GM12875 (cell line): ENCODE measurements at regions not wholly inside any gene's neighbourhood (a gene's known extent, or its start where the extent isn't known, plus 50 kb on each side); places are given as distances from the start of the nearest gene placed in this dataset.
"Not testable (repeated sequence)": the region's sequence is repeated elsewhere in the genome, so short reads cannot be mapped to it uniquely, and the experiment has no call there.

Experiments
- H3K4me3 ChIP-seq: one replicate; pipeline ENCODE4 v1.5.1; 2011; ENCODE audit warnings: low read depth, low read length, control low read depth
- CTCF ChIP-seq: IDR thresholded peaks from 2 replicates; pipeline ENCODE4 v1.5.1; 2011; ENCODE audit warnings: low read depth, mild to moderate bottlenecking, control low read depth, inconsistent platforms, low read length, moderate library complexity, borderline replicate concordance; ENCODE audit not compliant: insufficient read depth

- H3K4me3 ChIP-seq = no peak overlapping the region
- no peak for TF ChIP-seq CTCF
Measured at GRCh38 chr1:218930000-218930399, 243.7 kb upstream of the LYPLAL1 start.

- TF ChIP-seq CTCF = no peak
- H3K4me3 ChIP-seq = no peak overlapping the region
Measured at GRCh38 chr1:218930472-218931241, 243.0 kb upstream of the LYPLAL1 start.

GRCh38 chr1:218931324-218931723 is 242.4 kb upstream of the LYPLAL1 start:
- no peak for TF ChIP-seq CTCF
- H3K4me3 ChIP-seq = no peak overlapping the region

GRCh38 chr1:218933513-218933912 is 240.2 kb upstream of the LYPLAL1 start:
- TF ChIP-seq CTCF = no peak
- no peak overlapping the region for H3K4me3 ChIP-seq

- H3K4me3 ChIP-seq = not testable (repeated sequence)
Measured at GRCh38 chr1:218935408-218935807, 238.3 kb upstream of the LYPLAL1 start.

GRCh38 chr1:218938259-218938658 is 235.4 kb upstream of the LYPLAL1 start:
- H3K4me3 ChIP-seq = no peak overlapping the region
- TF ChIP-seq CTCF = no peak

GRCh38 chr1:218939095-218939494 is 234.6 kb upstream of the LYPLAL1 start:
- TF ChIP-seq CTCF = no peak
- H3K4me3 ChIP-seq = no peak overlapping the region
